ENCODE measurements at regions not wholly inside any gene's neighbourhood (a gene's known extent, or its start where the extent isn't known, plus 50 kb on each side); places are given as distances from the start of the nearest gene placed in this dataset.

DNA sequence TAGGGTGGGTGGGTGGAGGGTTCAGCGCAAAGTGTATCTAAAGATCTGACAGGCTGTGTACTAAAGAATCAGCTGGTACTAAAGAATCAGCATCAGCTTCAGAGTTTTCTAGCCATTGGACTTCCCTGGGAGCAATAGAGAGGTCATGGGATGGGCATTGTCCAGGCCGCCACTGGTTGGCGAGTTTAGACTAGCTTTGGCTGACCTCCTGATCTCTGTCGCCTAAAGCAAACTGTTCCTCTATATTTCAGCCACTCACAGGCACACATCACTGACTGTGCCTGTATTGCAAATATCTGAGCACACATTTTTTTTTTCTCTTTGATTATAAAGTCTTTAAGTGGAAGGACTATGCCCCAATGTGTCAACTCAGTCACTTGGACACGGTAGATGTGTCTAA lies 267.8 kb upstream of the SKOR2 start:
- no peak for DNase-seq (ENCODE audit: low spot score)
- H3K27ac Mint-ChIP-seq (ENCODE audit: unreplicated experiment) = no peak overlapping the region
- H3K36me3 Mint-ChIP-seq (ENCODE audit: low read depth) = no peaks in the 10 kb centered on the region
- no peaks in the 10 kb centered on the region for H3K9me3 Mint-ChIP-seq (ENCODE audit: low read depth)
- no peak for TF ChIP-seq CTCF (IDR thresholded peaks at IDR 0.05)
- peaks cover 6% of the 10 kb centered on the region for H3K27me3 Mint-ChIP-seq (ENCODE audit: low read depth)
- H3K4me1 Mint-ChIP-seq (ENCODE audit: low read depth) = no peaks in the 10 kb centered on the region
- H3K4me3 Mint-ChIP-seq (ENCODE audit: unreplicated experiment) = no peak overlapping the region

- Mint-ChIP-seq H3K4me3 (ENCODE audit: unreplicated experiment) (no peak overlapping the region), H3K36me3 (ENCODE audit: low read depth) (no peaks in the 10 kb centered on the region), H3K27me3 (ENCODE audit: low read depth) (peaks cover 5% of the 10 kb centered on the region), H3K9me3 (ENCODE audit: low read depth) (peaks cover 2% of the 10 kb centered on the region), H3K4me1 (ENCODE audit: low read depth) (no peaks in the 10 kb centered on the region), H3K27ac (ENCODE audit: unreplicated experiment) (no peak overlapping the region)
- TF ChIP-seq CTCF (IDR thresholded peaks at IDR 0.05) = no peak
- DNase-seq (ENCODE audit: low spot score) = no peak
Observed at GRCh38 chr18:47513614-47514013, 262.2 kb upstream of the SKOR2 start.

- TF ChIP-seq CTCF (IDR thresholded peaks at IDR 0.05) = no peak
- Mint-ChIP-seq H3K27me3 (ENCODE audit: low read depth) (peaks cover 5% of the 10 kb centered on the region), H3K4me1 (ENCODE audit: low read depth) (no peaks in the 10 kb centered on the region), H3K4me3 (ENCODE audit: unreplicated experiment) (no peak overlapping the region), H3K27ac (ENCODE audit: unreplicated experiment) (no peak overlapping the region), H3K36me3 (ENCODE audit: low read depth) (no peaks in the 10 kb centered on the region), H3K9me3 (ENCODE audit: low read depth) (peaks cover 2% of the 10 kb centered on the region)
- no peak for DNase-seq (ENCODE audit: low spot score)
Observed at GRCh38 chr18:47512726-47513435, 261.4 kb upstream of the SKOR2 start.

GRCh38 chr18:47512056-47512455 lies 260.6 kb upstream of the SKOR2 start:
- H3K4me1 Mint-ChIP-seq (ENCODE audit: low read depth) = no peaks in the 10 kb centered on the region
- H3K36me3 Mint-ChIP-seq (ENCODE audit: low read depth) = no peaks in the 10 kb centered on the region
- H3K27ac Mint-ChIP-seq (ENCODE audit: unreplicated experiment) = no peak overlapping the region
- peaks cover 3% of the 10 kb centered on the region for H3K27me3 Mint-ChIP-seq (ENCODE audit: low read depth)
- DNase-seq (ENCODE audit: low spot score) = no peak
- TF ChIP-seq CTCF (IDR thresholded peaks at IDR 0.05) = no peak
- no peak overlapping the region for H3K4me3 Mint-ChIP-seq (ENCODE audit: unreplicated experiment)
- H3K9me3 Mint-ChIP-seq (ENCODE audit: low read depth) = peaks cover 2% of the 10 kb centered on the region

DNA sequence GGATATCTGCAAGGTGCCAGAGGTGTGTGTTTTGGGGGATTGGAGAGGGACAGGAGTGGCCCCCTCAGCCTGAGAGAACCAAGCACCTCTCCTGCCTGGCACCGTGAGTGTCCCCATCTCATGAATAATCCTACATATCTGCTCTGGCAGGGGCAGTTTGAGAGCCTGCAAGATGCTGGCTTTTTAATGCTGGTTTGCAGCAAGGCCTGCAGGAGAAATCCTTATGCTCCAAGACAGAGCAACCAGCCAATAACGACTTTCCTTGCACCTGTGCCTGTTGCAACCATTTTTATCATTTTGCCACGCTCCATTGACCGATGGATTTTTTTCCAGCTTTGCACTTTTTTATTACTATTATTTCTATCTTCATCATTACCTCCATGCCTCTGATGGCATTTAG lies 259.4 kb upstream of the SKOR2 start:
- TF ChIP-seq CTCF (IDR thresholded peaks at IDR 0.05) = no peak
- Mint-ChIP-seq H3K27me3 (ENCODE audit: low read depth) (peaks cover 3% of the 10 kb centered on the region), H3K27ac (ENCODE audit: unreplicated experiment) (no peak overlapping the region), H3K4me1 (ENCODE audit: low read depth) (no peaks in the 10 kb centered on the region), H3K36me3 (ENCODE audit: low read depth) (no peaks in the 10 kb centered on the region), H3K9me3 (ENCODE audit: low read depth) (peaks cover 2% of the 10 kb centered on the region), H3K4me3 (ENCODE audit: unreplicated experiment) (no peak overlapping the region)
- no peak for DNase-seq (ENCODE audit: low spot score)

All from chondrocyte (in vitro differentiated cells).